ENCODE measurements at regions not wholly inside any gene's neighbourhood (a gene's known extent, or its start where the extent isn't known, plus 50 kb on each side); places are given as distances from the start of the nearest gene placed in this dataset.
A peak's percentile ranks its signal among the peaks of the same experiment; 100 is the strongest.

- FAIRE-seq (no peak), ATAC-seq (peak; percentile 53 to 79 (median 62)), DNase-seq (peak in 1 of 6 donors; percentile 68)
- H3K4me1 ChIP-seq = no peaks in the 10 kb centered on the region
- H3K4me3 ChIP-seq = no peak overlapping the region
- TF ChIP-seq, protein P1, sequence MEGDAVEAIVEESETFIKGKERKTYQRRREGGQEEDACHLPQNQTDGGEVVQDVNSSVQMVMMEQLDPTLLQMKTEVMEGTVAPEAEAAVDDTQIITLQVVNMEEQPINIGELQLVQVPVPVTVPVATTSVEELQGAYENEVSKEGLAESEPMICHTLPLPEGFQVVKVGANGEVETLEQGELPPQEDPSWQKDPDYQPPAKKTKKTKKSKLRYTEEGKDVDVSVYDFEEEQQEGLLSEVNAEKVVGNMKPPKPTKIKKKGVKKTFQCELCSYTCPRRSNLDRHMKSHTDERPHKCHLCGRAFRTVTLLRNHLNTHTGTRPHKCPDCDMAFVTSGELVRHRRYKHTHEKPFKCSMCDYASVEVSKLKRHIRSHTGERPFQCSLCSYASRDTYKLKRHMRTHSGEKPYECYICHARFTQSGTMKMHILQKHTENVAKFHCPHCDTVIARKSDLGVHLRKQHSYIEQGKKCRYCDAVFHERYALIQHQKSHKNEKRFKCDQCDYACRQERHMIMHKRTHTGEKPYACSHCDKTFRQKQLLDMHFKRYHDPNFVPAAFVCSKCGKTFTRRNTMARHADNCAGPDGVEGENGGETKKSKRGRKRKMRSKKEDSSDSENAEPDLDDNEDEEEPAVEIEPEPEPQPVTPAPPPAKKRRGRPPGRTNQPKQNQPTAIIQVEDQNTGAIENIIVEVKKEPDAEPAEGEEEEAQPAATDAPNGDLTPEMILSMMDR (IDR thresholded peaks at IDR 0.05) = no peak
- no peak overlapping the region for H3K27ac ChIP-seq
- 72 to 73% methylated on average over 6 of the region's 6 CpGs for WGBS, 2 donors
- H3K9me3 ChIP-seq = no peaks in the 10 kb centered on the region
- intact Hi-C loops (cut with DNase I) = loop anchor here in 1 of 3 donors (5.0 kb wide), 1 partner anchor 111 kb away; no protein-coding TSS in a partner anchor
- H3K36me3 ChIP-seq = no peaks in the 10 kb centered on the region
- no peaks in the 10 kb centered on the region for H3K27me3 ChIP-seq
These were observed 80.7 kb upstream of the ALDH1L1 start for GRCh38 chr3:126261037-126261436.

- WGBS, 2 donors = 31 to 34% methylated on average over 23 of the region's 23 CpGs
- no peaks in the 10 kb centered on the region for H3K27me3 ChIP-seq
- ATAC-seq (peak; percentile 86 to 97 (median 93)), FAIRE-seq (no peak), DNase-seq (peak; percentile 53 to 87 (median 77))
- peak overlapping the region in 2 of 4 donors; percentile 21 to 26 for H3K4me3 ChIP-seq
- TF ChIP-seq, protein P1 (IDR thresholded peaks at IDR 0.05) = peak; percentile 50 to 76 (median 70)
- H3K9me3 ChIP-seq = no peaks in the 10 kb centered on the region
- H3K36me3 ChIP-seq = no peaks in the 10 kb centered on the region
- H3K4me1 ChIP-seq = no peaks in the 10 kb centered on the region
- no peak overlapping the region for H3K27ac ChIP-seq
- intact Hi-C loops (cut with DNase I) = loop anchor here in 2 of 3 donors (5.0 kb wide), 2 partner anchors 113 to 133 kb away; partner anchors contain the start of gene CFAP100 (in 2 of the 2)
These were observed 79.3 kb upstream of the ALDH1L1 start for GRCh38 chr3:126259411-126260391.

GRCh38 chr3:126258670-126259069, 78.3 kb upstream of the ALDH1L1 start:
- ATAC-seq = no peak
- DNase-seq = no peak
- H3K27ac ChIP-seq = no peak overlapping the region
- no peaks in the 10 kb centered on the region for H3K27me3 ChIP-seq
- no peaks in the 10 kb centered on the region for H3K9me3 ChIP-seq
- H3K36me3 ChIP-seq = no peaks in the 10 kb centered on the region
- 61 to 77% methylated on average over 1 of the region's 1 CpG for WGBS, 2 donors
- TF ChIP-seq, protein P1 (IDR thresholded peaks at IDR 0.05) = no peak
- H3K4me3 ChIP-seq = no peak overlapping the region
- intact Hi-C loops (cut with DNase I) = loop anchor here in 2 of 3 donors (5.0 kb wide), 1 partner anchor 134 kb away; the partner anchor contains the start of gene CFAP100 (in 2 of the 2)
- FAIRE-seq = no peak
- no peaks in the 10 kb centered on the region for H3K4me1 ChIP-seq

DNA sequence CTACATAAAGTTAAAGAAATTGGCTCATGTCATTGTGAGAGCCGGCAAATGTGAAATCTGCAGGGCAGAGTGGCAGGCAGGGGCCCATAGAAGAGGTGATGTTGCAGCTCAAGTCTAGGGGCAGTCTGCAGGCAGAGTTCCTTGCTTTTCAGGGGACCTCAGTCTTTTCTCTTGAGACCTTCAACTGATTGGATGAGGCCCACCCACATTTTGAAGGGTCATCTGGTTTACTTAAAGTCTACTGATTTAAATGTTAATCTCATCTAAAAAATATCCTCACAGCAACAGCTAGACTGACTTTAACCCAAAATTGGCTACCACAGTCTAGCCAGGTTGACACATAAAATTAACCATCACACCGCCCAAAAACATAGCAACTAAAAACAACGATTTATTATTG, 77.6 kb upstream of the ALDH1L1 start:
- H3K36me3 ChIP-seq = no peaks in the 10 kb centered on the region
- H3K9me3 ChIP-seq = no peaks in the 10 kb centered on the region
- TF ChIP-seq, protein P1 (IDR thresholded peaks at IDR 0.05) = no peak
- no peaks in the 10 kb centered on the region for H3K4me1 ChIP-seq
- no peak for ATAC-seq
- H3K27ac ChIP-seq = no peak overlapping the region
- no peak for FAIRE-seq
- no peak for DNase-seq
- H3K27me3 ChIP-seq = no peaks in the 10 kb centered on the region
- intact Hi-C loops (cut with DNase I) = loop anchor here in 2 of 3 donors (5.0 kb wide), 1 partner anchor 134 kb away; the partner anchor contains the start of gene CFAP100 (in 2 of the 2)
- H3K4me3 ChIP-seq = no peak overlapping the region
- 85 to 94% methylated on average over 3 of the region's 3 CpGs for WGBS, 2 donors
